Nucleus accumbens (tissue), 56 donors: ENCODE measurements at regions not wholly inside any gene's neighbourhood (a gene's known extent, or its start where the extent isn't known, plus 50 kb on each side); places are given as distances from the start of the nearest gene placed in this dataset.
"Not testable (repeated sequence)": the region's sequence is repeated elsewhere in the genome, so short reads cannot be mapped to it uniquely, and the experiment has no call there.

Experiments used
- DNase-seq, 56 donors: peaks; one replicate each; lab custom pipeline; 2025; lab: John Stamatoyannopoulos, UW

- no peak for DNase-seq
Measured at GRCh38 chr18:76053551-76053950, 441.5 kb downstream of the ZNF516 start.

- DNase-seq: no peak
Measured at GRCh38 chr18:76052227-76052595, 442.8 kb downstream of the ZNF516 start.

GRCh38 chr18:76051396-76052226, 443.4 kb downstream of the ZNF516 start:
- DNase-seq: no peak

- no peak for DNase-seq
Measured at GRCh38 chr18:76046221-76046620, 448.8 kb downstream of the ZNF516 start.

GRCh38 chr18:76042511-76042910, 452.5 kb downstream of the ZNF516 start:
- no peak for DNase-seq

GRCh38 chr18:76018210-76018609, 476.8 kb downstream of the ZNF516 start:
- DNase-seq: no peak

GRCh38 chr18:76013057-76013456, 482.0 kb downstream of the ZNF516 start:
- DNase-seq: no peak

GRCh38 chr18:76005632-76006208, 489.3 kb downstream of the ZNF516 start:
- DNase-seq: no peak

GRCh38 chr18:75987913-75988312, 507.1 kb downstream of the ZNF516 start:
- DNase-seq: not testable (repeated sequence)

GRCh38 chr18:75984853-75985252, 510.2 kb downstream of the ZNF516 start:
- DNase-seq: no peak

- DNase-seq: no peak
Measured at GRCh38 chr18:75981102-75981501, 513.9 kb downstream of the ZNF516 start.

- no peak for DNase-seq
Measured at GRCh38 chr18:75977081-75977480, 518.0 kb downstream of the ZNF516 start.

- no peak for DNase-seq
Measured at GRCh38 chr18:75970212-75970611, 524.8 kb downstream of the ZNF516 start.

- no peak for DNase-seq
Measured at GRCh38 chr18:75966431-75966830, 528.6 kb downstream of the ZNF516 start.

GRCh38 chr18:75962036-75962572, 532.9 kb downstream of the ZNF516 start:
- DNase-seq: no peak

GRCh38 chr18:75960356-75960755, 532.9 kb upstream of the SMIM21 start:
- not testable (repeated sequence) for DNase-seq

- DNase-seq: no peak
Measured at GRCh38 chr18:75959150-75959549, 531.6 kb upstream of the SMIM21 start.

- no peak for DNase-seq
Measured at GRCh38 chr18:75958683-75959082, 531.2 kb upstream of the SMIM21 start.

GRCh38 chr18:75945265-75945933, 517.9 kb upstream of the SMIM21 start:
- no peak for DNase-seq

GRCh38 chr18:75937306-75937705, 509.8 kb upstream of the SMIM21 start:
- no peak for DNase-seq

- DNase-seq: no peak
Measured at GRCh38 chr18:75936862-75937261, 509.4 kb upstream of the SMIM21 start.
